ENCODE measurements at regions not wholly inside any gene's neighbourhood (a gene's known extent, or its start where the extent isn't known, plus 50 kb on each side); places are given as distances from the start of the nearest gene placed in this dataset.

DNA sequence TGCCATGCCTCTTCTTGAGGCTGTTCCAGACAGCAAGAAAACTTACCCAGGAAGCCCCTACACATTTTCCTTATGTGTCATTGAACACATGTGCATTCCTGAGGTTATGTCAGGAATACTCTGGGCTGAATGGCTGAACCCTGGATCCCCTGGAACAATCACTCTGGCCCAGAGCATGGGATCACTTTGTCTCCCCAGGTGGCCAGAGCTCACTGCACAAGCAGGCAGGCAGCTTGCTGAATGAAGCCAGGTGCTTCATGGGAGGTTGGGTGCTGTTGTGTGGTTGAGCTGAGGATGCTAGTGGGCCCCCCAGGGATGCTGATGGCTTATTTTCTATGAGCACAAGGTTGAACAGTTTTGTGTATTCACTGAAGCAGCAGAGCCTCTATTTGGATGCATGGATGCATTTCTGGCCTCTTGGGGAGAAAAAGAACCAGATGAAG, 54.7 kb upstream of the NPTX2 start:
- DNase-seq: no peak
- H4K20me1 ChIP-seq (ENCODE audit: insufficient read depth, low read length): no peaks in the 10 kb centered on the region
- Mint-ChIP-seq H3K4me3 (no peak overlapping the region), H3K36me3 (no peaks in the 10 kb centered on the region), H3K9me3 (peaks cover 10 to 25% (median 19%) of the 10 kb centered on the region in 7 donors), H3K27me3 (ENCODE audit: low read depth in 3 of 3) (peaks cover 2 to 12% (median 5%) of the 10 kb centered on the region in 3 donors), H3K27ac (no peak overlapping the region), H3K4me1 (no peaks in the 10 kb centered on the region)
- no peak overlapping the region for H3K27ac ChIP-seq (ENCODE audit: low read depth in 1 of 2, low read length in 2 of 2)
- H3K4me3 ChIP-seq (replicated peaks in 1 of 3; ENCODE audit: low read depth in 2 of 3, low read length in 3 of 3): no peak overlapping the region
- intact Hi-C loops (cut with micrococcal nuclease): no loop called here
- peaks cover 10 to 35% of the 10 kb centered on the region in 2 donors for H3K9me3 ChIP-seq (replicated peaks in 1 of 2; ENCODE audit: control insufficient read depth in 1 of 2, insufficient read depth in 1 of 2, low read length in 2 of 2)
- H3K4me2 ChIP-seq (replicated peaks; ENCODE audit: extremely low read depth, low read length, poor library complexity, severe bottlenecking): no peak overlapping the region
- TF ChIP-seq, protein P1, sequence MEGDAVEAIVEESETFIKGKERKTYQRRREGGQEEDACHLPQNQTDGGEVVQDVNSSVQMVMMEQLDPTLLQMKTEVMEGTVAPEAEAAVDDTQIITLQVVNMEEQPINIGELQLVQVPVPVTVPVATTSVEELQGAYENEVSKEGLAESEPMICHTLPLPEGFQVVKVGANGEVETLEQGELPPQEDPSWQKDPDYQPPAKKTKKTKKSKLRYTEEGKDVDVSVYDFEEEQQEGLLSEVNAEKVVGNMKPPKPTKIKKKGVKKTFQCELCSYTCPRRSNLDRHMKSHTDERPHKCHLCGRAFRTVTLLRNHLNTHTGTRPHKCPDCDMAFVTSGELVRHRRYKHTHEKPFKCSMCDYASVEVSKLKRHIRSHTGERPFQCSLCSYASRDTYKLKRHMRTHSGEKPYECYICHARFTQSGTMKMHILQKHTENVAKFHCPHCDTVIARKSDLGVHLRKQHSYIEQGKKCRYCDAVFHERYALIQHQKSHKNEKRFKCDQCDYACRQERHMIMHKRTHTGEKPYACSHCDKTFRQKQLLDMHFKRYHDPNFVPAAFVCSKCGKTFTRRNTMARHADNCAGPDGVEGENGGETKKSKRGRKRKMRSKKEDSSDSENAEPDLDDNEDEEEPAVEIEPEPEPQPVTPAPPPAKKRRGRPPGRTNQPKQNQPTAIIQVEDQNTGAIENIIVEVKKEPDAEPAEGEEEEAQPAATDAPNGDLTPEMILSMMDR (IDR thresholded peaks at IDR 0.05): no peak
- no peaks in the 10 kb centered on the region for H3K36me3 ChIP-seq (replicated peaks in 1 of 2; ENCODE audit: control insufficient read depth in 1 of 2, insufficient read depth in 2 of 2, low read length in 2 of 2)
- no peak overlapping the region for H3K9ac ChIP-seq (ENCODE audit: insufficient read depth, low read length, poor library complexity, severe bottlenecking)
- H3K27me3 ChIP-seq (ENCODE audit: control insufficient read depth in 2 of 2, insufficient read depth in 2 of 2, low read length in 2 of 2): no peaks in the 10 kb centered on the region
- no peaks in the 10 kb centered on the region for H3K4me1 ChIP-seq (ENCODE audit: control insufficient read depth in 1 of 2, insufficient read depth in 2 of 2, low read length in 2 of 2)
- no peak overlapping the region for H2AFZ ChIP-seq (ENCODE audit: insufficient read depth, low read depth, low read length, poor library complexity, severe bottlenecking)
- H3K79me2 ChIP-seq (ENCODE audit: insufficient read depth, low read length): no peaks in the 10 kb centered on the region

DNA sequence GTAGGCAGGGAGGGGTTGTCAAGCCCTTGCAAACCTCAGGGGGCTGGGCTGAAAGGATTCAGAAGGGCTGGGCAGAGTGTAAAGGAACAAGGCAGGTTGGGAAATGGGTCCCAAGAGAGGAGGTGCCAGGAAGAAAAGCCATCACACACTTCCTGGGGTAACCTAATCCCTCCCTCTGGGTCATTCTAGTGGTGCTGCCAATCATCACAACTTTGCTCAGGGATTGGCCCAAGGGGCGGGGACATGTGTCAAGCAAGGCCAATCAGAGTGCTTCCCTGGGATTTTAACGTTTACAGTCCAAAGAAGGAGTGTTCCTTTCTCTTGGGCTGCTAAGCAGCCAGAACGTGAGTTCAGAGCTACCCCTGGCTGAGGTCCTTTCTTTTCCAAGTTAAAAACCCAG, 57.1 kb upstream of the NPTX2 start:
- Histone ChIP-seq H3K79me2 (ENCODE audit: insufficient read depth, low read length) (no peaks in the 10 kb centered on the region), H4K20me1 (ENCODE audit: insufficient read depth, low read length) (no peaks in the 10 kb centered on the region), H3K27ac (ENCODE audit: low read depth in 1 of 2, low read length in 2 of 2) (no peak overlapping the region), H3K4me2 (replicated peaks; ENCODE audit: extremely low read depth, low read length, poor library complexity, severe bottlenecking) (no peak overlapping the region), H2AFZ (ENCODE audit: insufficient read depth, low read depth, low read length, poor library complexity, severe bottlenecking) (no peak overlapping the region), H3K4me3 (replicated peaks in 1 of 3; ENCODE audit: low read depth in 2 of 3, low read length in 3 of 3) (no peak overlapping the region), H3K9me3 (replicated peaks in 1 of 2; ENCODE audit: control insufficient read depth in 1 of 2, insufficient read depth in 1 of 2, low read length in 2 of 2) (peaks cover 10 to 35% of the 10 kb centered on the region in 2 donors), H3K36me3 (replicated peaks in 1 of 2; ENCODE audit: control insufficient read depth in 1 of 2, insufficient read depth in 2 of 2, low read length in 2 of 2) (no peaks in the 10 kb centered on the region), H3K4me1 (ENCODE audit: control insufficient read depth in 1 of 2, insufficient read depth in 2 of 2, low read length in 2 of 2) (no peaks in the 10 kb centered on the region), H3K27me3 (ENCODE audit: control insufficient read depth in 2 of 2, insufficient read depth in 2 of 2, low read length in 2 of 2) (no peaks in the 10 kb centered on the region), H3K9ac (ENCODE audit: insufficient read depth, low read length, poor library complexity, severe bottlenecking) (no peak overlapping the region)
- Mint-ChIP-seq H3K9me3 (peaks cover 11 to 23% (median 19%) of the 10 kb centered on the region in 7 donors), H3K27ac (no peak overlapping the region), H3K4me3 (no peak overlapping the region), H3K4me1 (no peaks in the 10 kb centered on the region), H3K36me3 (no peaks in the 10 kb centered on the region), H3K27me3 (ENCODE audit: low read depth in 3 of 3) (peaks cover 2 to 15% (median 8%) of the 10 kb centered on the region in 3 donors)
- intact Hi-C loops (cut with micrococcal nuclease): no loop called here
- TF ChIP-seq, protein P1 (IDR thresholded peaks at IDR 0.05): no peak
- DNase-seq: no peak
- WGBS (ENCODE audit: insufficient coverage): 75% methylated on average over 3 of the region's 3 CpGs
